ENCODE measurements at regions not wholly inside any gene's neighbourhood (a gene's known extent, or its start where the extent isn't known, plus 50 kb on each side); places are given as distances from the start of the nearest gene placed in this dataset.
A peak's percentile ranks its signal among the peaks of the same experiment; 100 is the strongest.
"Not testable (repeated sequence)": the region's sequence is repeated elsewhere in the genome, so short reads cannot be mapped to it uniquely, and the experiment has no call there.

DNA sequence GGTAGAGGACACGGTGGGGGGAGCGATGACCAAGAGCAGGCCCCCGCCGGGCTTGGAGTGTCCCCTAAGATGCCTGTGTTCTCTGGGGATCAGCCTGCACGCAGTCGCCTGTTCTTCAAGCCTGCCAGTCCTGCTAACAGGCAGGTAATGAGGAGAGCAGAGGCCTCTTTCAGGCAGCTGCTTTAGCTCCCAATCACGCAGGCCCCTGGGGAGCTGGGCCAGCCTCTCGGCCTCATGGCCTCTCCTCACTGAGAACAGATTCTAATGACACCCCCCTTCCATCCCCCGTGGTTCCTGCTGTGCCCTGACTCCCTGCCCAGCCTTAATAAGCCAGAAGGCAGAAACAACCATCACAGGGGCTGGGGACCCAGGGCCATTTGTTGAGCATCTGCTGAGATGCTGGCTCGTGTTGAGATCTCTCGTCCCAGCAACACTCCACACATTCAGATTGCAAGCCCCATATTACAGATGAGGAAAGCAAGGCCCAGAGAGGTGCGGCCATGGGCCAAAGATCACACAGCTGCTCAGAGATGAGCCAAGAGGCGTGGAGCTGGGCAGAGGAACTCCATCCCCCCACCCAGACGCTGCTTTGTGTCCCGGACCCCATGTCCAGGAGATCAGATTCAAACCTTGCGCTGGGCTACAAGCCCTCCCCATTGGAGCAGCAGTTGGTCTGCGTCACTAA is 71.6 kb upstream of the CASZ1 start:
- peak; percentile 89 for DNase-seq

DNA sequence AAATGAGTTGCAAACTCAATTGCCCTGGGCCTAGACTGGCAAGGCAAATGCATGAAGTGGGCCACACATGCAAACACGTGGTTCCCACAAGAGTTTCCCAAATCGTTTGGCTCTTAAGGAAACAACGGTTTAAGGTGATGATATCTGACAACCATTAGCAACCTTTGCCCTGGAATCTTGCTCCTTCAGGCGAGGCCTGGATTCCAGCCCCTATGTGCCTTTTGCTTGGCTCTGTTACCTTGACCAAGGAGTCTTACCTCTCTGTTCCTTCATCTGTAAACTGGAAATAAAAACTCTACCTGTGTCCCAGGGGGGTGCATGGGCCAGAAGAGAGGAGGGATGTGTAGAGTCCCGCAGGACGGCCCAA is 72.1 kb upstream of the CASZ1 start:
- no peak for DNase-seq

DNA sequence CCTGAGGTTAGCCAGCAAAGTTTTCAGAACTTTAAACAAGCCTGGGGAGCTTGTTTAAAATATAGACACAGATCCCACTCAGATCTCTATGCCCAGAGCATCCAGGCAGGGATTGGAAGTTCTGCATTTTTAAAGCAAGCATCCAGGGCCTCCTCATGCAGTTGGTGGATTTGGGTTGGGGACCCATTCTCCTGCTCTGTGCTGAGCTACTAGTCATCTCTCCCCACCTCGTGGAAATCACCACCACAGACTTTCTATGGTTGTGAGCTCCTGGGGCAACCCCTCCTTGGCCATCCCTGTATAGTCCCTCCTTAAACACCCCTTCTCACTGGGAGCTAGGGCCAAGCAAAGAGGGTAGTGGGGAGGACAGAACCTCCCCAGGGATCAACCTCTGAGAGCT is 73.5 kb upstream of the CASZ1 start:
- DNase-seq: no peak

DNA sequence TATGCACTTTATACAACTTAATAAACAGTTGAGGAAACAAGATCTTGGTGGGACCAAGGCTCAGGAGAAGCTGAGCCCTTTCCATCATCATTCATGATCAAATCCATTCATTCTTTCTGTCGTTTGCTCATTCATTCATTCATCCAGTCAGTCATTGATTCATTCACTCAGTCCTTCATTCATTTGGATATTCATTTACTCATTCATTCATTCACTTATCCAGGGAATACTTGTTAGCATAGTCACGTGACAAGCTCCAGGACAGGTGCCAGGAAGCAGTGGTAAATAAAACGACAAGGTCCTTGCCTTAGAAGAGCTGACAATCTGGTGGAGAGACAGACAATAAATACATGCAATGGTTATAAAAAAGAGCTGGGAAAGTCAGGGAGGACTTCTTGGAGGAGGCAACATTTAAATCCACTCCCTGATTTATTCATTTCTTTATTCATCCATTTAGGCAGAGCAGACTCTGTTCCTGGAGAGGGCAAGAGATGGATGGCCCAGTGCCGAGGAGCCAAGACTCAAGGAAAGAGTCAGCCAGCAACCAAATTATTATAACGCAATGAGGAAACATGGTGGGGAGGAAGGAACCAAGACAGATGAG is 74.1 kb upstream of the CASZ1 start:
- no peak for DNase-seq

DNA sequence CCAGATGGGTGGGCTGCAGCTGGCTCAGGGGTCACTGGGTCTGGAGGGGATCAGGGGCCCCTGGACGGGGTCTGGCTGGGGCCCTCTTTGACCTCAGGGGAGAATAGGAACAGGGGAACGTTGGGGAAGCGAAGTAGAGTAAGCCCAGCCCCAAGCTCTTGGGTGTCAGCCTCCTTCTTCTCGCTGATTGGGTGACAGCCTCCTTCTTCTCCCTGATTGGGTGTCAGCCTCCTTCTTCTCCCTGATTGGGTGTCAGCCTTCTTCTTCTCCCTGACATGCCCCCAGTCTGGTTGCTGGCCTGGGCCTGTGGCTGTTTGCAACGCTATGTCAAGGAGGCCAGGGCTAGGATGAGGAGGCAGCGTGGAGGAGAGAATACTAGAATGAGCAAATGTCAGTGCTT is 76.7 kb upstream of the CASZ1 start:
- DNase-seq: no peak

DNA sequence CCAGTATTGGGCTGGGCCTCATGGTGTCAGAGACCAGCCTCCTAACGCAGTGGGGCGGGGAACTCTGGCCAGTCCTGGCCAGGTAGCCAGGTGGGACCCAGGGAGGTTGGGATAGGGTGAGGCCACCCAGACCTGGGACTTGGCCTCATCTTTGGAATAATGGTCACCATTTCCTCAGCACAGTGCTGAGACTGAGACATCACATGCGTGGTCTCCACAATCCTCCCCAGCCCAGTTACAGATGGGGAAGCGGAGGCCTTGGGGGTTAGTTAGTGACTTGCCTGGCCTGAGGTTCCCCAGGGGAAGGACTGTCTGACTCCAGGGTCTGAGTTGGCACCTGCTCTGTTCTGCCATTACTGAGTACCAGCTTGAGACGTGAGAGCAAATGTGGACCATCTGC is 77.9 kb upstream of the CASZ1 start:
- DNase-seq: no peak

DNA sequence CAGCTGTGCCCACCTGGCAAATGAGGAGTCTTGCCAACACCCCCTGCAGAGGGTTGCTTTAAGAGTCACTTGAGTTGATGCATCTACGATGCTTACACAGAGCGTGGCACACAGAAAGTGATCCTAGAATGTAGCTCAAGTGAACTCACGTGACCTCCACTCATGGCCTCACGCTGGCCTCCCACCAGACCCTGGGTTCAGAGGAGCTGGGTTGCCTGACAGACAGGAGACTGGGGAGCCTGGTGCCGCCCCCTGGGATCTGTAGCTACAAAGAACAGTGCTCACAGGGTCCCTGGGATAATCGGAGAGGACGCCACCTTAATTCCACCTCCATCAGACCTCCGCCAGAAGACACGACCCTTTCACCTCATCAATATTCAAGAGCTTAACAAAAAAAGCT is 81.4 kb upstream of the CASZ1 start:
- DNase-seq: no peak

DNA sequence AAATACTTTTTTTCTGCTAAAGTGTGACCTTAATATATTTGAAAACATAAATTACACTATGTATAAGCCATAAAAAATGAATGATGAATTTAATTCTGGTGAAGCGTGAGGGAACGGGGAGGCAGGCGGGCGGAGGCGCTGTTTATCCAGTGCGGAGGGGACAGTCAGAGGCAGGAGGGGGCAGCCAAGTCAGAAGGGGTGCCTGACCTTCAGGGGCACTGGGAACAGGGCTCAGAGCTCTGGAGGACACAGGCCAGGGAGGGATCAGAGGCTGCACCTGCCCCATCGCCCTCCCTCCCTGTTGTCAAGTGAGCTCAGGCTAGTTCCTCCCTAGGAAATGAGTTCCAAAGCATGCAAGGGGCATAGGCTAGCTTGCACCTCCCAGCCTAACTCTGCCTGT is 82.0 kb upstream of the CASZ1 start:
- DNase-seq: no peak

DNA sequence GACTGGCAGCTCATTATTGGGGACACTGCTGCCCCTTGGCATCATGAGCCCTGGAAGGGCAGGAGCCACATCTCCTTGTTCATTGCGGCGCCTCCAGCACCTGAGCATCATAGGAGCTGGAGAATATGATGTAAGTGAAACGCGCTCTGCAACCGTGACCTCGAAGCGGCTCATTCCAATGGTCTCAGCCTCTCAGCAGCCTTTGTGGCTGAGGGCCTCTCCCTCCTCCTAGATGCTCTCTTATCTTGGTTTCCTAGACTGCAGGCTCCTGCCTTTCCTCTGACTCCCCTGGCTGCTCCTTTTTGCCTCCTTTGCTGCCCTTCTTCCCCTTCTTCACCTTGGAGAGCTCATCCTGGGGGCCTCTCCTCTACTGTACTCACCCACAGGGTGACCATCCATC is 83.6 kb upstream of the CASZ1 start:
- DNase-seq: no peak

DNA sequence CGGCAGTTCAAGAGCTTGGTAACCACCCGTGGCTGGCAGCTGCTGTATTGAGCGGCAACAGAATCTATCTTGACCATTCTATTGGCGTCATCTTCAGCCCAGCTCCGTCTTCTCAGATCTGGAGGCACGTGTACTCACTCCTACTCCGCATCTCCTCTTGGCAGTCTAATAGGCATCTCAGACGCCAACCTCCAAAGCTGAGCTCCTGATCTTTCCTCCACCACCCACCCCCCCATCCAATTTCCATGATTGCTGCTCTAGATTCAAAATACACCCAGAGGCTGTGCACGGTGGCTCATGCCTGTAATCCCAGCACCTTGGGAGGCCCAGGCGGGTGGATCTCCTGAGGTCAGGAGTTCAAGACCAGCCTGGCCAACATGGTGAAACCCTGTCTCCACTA is 84.6 kb upstream of the CASZ1 start:
- no peak for DNase-seq

DNA sequence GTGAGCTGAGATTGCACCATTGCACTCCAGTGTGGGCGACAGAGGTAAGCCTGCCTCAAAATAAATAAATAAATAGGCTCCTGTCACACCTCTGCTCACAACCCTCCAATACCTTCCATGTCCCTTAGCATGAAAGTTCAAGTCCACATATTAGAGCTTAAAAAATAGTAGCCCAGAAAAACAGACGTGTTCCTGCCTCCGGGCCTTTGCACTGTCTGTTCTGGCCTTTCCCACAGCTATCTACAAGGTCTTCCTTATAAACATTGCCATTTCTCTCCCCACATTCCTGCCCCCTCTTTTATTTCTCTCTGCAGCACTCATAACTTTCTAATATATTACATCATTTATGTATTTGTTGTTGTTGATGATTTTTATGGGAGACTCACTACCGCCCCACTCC is 85.6 kb upstream of the CASZ1 start:
- no peak for DNase-seq

DNA sequence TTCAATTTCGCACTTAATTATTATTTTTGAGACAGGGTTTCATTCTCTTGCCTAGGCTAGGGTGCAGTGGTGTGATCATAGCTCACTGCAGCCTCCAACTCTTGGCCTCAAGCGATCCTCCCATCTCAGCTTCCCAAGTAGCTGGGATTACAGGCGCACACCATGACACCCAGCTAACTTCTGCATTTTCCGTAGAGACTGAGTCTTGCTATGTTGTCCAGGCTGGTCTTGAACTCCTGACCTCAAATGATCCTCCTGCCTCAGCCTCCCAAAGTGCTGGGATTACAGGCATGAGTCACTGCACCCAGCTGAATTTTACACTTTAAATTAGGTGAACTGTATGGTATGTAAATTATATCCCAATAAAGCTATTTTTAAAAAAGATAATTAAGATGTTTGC is 90.6 kb upstream of the CASZ1 start:
- DNase-seq: not testable (repeated sequence)

DNA sequence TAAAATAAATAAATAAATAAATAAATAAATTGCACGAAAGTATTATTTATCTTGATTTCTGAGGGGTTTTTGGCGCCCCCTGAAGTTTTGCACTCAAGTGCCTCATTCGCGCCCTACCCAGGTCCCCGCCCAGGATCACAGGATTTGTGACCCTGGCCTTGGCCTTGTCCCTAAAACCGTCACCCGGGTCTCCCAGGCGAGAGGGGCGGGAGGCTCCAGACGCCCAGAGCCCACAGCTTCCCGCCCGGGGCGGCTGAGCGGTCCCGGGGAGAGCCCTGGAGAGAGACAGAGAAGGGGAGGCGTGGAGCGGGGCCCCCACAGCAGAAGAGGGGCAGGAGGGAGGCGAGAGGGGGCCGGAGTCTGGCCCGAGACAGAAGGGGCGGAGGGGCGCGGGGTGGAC is 91.8 kb upstream of the CASZ1 start:
- DNase-seq: peak; percentile 34

DNA sequence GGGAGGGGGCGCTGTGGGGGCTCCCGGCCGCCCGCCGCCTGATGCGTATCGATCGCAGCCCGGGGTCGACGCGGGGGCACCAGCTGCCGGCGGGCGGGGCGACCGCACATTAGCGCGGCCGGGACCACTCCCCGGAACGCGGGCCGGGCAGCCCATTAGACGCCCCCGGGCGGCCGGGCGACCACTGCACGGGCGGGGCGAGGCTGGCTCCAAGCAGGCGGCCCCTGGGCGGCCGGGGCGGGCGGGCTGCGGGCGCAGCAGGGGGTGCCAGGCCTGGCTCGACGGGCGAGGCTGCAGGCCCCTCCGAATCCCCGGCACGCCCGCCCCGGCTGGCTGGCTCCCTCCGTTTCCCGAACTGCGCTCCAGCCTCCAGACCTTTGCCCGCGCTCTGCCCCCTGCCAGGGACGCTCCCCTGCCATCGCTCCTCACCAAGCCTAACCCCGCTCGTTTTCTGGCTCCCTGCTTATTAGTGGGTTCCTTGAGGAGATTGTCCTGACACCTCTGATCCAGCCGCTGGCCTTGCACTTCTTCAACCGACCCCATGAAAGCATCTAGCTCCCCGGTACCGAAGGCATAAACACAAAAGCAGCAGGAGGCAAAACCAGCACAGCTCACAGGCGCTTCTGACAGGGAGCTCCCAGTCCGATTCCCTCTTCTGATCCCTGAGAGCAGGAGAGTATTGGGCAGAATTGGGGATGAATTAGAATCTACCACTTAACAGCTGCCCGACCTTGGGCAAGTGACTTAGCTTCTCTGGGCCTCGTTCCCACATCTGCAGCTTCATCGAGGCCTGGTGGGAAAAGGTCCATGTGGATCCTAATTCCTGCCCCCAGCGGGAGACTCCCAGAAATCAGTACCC is 92.6 kb upstream of the CASZ1 start:
- peak; percentile 54 for DNase-seq

DNA sequence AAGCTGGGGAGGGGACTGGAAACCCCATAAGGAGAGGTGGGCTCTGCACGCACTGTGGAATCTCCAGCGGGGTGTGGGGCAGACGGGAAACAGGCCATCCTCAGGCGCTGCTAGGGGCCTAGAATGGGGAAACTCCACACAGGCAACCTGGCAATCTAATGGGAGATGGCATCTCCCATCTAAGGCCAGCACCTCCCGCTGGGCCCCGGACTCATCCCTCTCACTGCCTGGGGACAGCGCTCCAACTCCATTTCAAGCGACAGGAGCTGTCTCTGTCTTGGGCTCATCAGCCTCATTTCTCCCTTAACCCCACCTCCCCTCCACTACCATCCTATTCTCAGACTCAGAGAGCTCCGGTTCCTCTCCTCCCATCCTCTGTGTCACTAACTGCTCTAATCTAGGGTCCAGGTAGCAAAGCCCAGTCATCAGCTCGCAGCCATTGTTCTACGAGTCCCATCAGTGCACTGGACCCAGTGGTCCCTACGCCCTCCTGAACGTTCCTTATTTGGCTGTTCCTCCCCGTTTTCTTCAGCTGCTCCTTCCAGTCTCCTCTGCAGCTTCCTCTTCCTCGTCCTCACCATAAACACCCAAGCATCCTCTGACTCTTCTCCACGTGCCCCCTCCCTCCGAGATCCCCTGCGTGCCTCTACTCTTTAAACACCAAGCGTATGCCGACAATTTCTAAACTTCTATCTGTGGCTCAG is 93.4 kb upstream of the CASZ1 start:
- DNase-seq: no peak

DNA sequence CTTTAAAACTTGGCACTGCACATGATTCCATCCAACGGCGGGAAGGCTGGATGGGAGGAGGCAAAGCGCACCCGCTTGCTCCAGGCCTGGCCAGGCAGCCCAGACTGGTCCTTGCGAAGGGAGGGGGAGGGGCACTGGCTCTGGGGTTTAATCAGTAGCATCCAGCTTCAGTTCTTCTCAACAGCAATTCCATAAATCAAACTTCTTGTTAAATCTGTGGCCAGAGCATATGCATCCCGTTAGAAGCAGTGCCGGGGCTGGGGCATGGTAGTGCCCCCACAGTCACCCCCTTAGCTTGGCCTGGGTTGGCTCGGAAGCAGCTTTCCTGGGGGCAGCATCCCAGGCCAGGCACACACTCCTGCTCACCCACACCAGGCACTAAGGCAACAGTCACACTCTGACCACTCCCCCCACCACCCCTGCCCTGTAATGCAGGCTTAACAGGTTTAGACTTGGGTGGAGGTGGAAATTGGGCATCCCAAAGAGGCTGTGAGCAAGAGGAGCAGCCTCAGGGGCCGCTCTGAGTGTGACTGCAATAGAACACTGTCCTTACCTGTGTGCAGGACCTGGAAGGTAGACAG is 94.1 kb upstream of the CASZ1 start:
- no peak for DNase-seq

DNA sequence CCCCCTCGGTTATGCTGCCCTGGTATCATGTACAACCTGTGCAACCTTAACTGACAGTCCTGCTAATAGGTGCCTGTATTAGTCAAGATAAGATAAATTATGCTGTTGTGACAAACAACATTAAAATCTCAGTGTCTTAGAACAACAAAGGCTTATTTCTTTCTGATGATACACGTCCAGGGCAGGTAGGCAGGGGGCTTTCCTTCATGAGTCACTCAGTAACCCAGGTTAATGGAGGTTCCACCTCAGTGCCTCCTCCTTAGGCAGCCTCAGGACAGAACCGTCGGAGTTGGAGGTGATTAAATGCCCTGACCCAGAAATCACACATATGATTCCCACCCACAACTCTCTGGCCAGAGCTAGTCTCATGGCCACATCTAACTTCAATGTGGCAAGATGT is 94.6 kb upstream of the CASZ1 start:
- no peak for DNase-seq

DNA sequence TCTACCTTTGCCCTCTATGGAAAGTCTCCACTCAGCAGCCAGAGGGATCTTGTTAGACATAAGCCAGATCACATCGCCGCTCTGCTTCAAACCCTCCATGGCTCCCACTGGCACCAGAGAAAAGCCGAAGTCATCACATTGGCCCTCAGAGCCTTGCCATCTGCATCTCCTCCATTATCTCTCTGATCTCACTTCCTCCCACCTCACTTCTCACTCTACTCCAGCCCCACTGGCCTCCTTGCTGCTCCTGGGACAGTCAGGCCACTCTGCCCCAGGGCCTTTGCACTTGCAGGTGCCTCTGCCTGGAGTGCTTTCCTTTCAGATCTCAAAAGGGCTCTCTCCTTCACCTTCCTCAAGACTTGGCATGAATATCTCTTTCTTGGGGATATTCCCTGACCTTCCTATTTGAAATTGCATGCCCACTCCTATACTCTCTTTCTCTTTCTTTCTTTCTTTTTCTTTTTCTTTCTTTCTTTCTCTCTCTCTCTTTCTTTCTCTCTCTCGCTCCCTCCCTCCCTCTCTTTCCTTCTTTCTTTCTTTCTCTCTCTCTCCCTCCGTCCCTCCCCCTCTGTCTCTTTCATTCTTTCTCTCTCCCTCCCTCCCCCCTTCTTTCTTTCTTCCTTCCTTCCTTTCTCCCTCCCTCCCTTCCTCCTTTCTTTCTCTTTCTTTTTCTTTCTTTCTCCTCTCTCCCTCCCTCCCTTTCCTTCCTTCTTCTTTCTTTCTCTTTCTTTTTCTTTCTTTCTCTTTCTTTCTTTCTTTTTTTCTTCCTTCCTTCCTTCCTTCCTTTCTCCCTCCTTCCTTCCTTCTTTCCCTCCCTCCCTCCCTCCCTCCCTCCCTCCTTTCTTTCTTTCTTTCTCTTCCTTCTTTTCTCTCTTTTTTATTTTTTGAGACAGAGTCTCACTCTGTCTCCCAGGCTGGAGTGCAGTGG is 96.0 kb upstream of the CASZ1 start:
- DNase-seq: no peak

DNA sequence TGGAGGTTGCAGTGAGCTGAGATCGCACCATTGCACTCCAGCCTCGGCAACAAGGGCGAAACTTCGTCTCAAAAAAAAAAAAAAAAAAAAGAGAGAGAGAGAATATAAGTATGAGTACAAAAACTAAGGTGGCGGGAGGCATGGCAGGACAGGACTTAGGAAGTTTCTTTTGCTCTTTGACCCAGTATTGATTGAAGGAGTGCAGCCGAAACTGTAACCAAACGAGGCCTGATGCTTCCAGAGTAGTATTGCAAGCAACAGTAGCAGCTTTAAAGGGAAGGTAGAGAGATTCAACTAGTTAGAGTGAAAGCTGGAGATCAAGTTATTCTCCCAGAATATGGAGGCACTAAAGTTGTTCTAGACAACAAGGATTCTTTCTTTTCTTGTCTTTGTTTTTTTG is 99.2 kb upstream of the CASZ1 start:
- no peak for DNase-seq

DNA sequence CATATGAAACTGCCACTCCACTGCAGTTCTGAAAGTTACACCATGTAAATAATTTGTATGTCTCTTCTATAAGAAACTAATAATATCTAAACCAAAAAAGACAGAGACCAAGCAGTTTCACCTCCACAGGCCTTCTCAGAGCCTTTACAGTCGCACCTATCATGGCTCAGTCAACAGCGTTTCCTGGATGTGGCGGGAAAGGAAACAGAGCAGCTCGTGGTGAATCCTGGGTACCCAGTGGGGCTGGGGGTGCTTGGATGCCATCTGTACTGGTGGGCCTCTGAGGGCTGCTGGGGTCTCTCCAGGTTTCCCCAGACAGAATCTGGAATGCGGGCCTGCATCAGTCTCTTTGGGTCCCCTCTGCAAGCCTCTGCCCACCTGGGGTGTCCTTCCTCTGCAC is 100.2 kb upstream of the CASZ1 start:
- no peak for DNase-seq

DNA sequence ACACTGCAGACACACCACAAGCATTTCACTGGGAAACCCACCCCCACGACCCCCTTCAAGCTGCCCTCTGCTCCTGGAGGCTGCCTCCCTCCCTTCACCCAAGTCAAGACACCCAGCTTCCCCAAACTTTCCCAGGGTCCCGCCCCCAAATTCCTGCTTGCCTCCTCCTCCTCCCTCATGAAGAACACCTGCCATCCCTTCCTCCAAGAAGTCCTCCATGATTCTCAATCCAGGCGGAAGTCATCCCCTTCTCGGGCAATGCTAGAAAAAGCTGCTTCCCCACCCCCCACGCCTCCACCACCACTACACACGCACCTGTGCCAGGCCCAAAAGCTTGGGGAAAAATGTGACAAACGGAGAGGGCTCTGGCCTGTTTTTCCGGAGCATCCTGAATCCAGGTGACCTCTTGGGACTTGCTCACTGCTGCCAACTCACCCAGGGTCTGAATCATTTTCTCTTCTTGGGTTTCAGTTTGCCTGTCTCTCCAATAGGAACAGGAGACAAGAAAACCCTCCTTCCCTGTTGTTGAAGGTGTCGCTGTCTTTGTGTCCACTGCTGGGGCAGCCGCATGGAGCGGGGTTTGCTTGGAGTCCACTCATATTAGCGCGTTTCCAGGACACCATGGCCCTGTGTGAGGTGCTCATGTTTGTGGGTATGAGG is 101.0 kb upstream of the CASZ1 start:
- no peak for DNase-seq

Data from NCI-H146 (cell line).